Subcutaneous abdominal adipose tissue (tissue), 5 donors: ENCODE measurements at regions not wholly inside any gene's neighbourhood (a gene's known extent, or its start where the extent isn't known, plus 50 kb on each side); places are given as distances from the start of the nearest gene placed in this dataset.

Experiments used
- H3K27ac ChIP-seq: one replicate; pipeline ENCODE4 v1.7.0; 2013; ENCODE audit warnings: low read depth, mild to moderate bottlenecking, inconsistent platforms, low read length, moderate library complexity
- H3K27me3 ChIP-seq, 5 donors: one replicate each; pipeline ENCODE4 v1.7.0; 2013; ENCODE audit warnings: low read length in 5 of 5, inconsistent platforms in 1 of 5; ENCODE audit not compliant: control insufficient read depth in 5 of 5, insufficient read depth in 4 of 5
- H3K36me3 ChIP-seq, 5 donors: one replicate each; pipeline ENCODE4 v1.7.0; 2013; ENCODE audit warnings: low read length in 5 of 5; ENCODE audit not compliant: control insufficient read depth in 5 of 5, insufficient read depth in 5 of 5
- H3K4me1 ChIP-seq, 5 donors: one replicate each; pipeline ENCODE4 v1.7.0; 2013; ENCODE audit warnings: low read length in 5 of 5, mild to moderate bottlenecking in 3 of 5, moderate library complexity in 1 of 5; ENCODE audit not compliant: control insufficient read depth in 5 of 5, insufficient read depth in 5 of 5
- H3K4me3 ChIP-seq, 5 donors: one replicate each; pipeline ENCODE4 v1.7.0; 2013; ENCODE audit warnings: low read length in 5 of 5, low read depth in 1 of 5
- H3K9ac ChIP-seq, 5 donors: one replicate each; pipeline ENCODE4 v1.7.0; 2013; ENCODE audit warnings: low read length in 5 of 5, mild to moderate bottlenecking in 4 of 5, moderate library complexity in 3 of 5
- H3K9me3 ChIP-seq, 5 donors: one replicate each; pipeline ENCODE4 v1.7.0; 2013; ENCODE audit warnings: low read length in 5 of 5; ENCODE audit not compliant: control insufficient read depth in 5 of 5
- donor health status: healthy.
- donor health status: healthy.
- donor health status: healthy.
- donor health status: healthy.
- donor health status: healthy.

DNA sequence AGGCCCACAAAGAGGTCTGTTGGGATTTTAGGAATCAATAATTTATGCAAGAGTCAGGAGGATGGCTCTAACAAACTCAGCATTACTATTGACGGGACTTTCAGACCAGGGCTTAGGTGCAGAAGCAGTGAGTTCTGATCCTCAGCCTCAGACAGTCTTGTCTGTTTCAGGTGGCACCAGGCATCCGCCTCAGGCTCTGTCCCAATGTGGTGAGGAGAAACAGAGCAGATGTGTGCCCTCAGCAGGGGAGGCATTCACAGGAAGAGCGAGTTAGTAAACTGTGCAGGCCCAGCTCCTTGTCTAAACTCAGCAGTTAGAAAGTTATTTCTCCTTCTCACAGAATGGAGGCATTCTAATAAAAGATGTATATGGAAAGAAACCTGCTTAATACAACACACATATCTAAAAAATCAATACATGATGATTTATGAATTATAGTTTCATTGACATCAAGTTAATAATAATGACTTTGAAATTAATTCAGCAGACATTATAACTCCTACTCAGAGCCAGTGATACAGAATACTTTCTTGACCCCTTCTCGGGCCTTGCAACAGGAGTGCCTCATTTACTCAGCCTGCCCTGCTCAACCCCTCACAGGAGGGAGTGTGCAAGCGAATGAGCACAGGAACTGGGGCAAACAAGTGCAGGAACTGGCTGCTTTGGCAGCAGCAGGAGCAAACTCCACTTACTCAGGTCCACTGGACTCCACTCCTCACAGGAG lies 202.8 kb upstream of the SMIM31 start:
- no peak overlapping the region for H3K4me3 ChIP-seq

DNA sequence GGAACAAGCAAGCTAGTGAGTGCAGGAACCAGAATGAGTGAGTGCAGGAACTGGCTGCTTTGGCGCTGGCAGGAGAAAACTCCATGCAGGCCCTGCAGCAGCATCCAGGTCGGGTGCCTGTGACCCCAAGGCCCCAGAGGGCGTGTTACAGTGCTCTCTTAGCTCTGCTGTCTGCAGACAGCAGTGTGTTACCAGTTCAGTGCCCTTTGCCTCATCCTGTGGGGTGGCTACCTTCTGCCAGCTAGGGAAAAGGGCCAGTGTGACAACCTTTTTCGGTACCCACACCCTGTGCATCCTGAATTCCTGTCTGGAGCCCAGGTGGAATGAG lies 202.3 kb upstream of the SMIM31 start:
- peaks cover 0 to 7% (median 6%) of the 10 kb centered on the region in 5 donors for H3K9me3 ChIP-seq
- H3K4me1 ChIP-seq: no peaks in the 10 kb centered on the region
- H3K9ac ChIP-seq: no peak overlapping the region
- H3K4me3 ChIP-seq: no peak overlapping the region
- no peak overlapping the region for H3K27ac ChIP-seq
- H3K36me3 ChIP-seq: no peaks in the 10 kb centered on the region
- no peaks in the 10 kb centered on the region for H3K27me3 ChIP-seq

More for the DNA sequence above, 202.8 kb upstream of the SMIM31 start:
- Histone ChIP-seq H3K36me3 (no peaks in the 10 kb centered on the region), H3K4me1 (no peaks in the 10 kb centered on the region), H3K27ac (no peak overlapping the region), H3K9me3 (peaks cover 0 to 7% (median 6%) of the 10 kb centered on the region in 5 donors), H3K27me3 (no peaks in the 10 kb centered on the region), H3K9ac (no peak overlapping the region)

DNA sequence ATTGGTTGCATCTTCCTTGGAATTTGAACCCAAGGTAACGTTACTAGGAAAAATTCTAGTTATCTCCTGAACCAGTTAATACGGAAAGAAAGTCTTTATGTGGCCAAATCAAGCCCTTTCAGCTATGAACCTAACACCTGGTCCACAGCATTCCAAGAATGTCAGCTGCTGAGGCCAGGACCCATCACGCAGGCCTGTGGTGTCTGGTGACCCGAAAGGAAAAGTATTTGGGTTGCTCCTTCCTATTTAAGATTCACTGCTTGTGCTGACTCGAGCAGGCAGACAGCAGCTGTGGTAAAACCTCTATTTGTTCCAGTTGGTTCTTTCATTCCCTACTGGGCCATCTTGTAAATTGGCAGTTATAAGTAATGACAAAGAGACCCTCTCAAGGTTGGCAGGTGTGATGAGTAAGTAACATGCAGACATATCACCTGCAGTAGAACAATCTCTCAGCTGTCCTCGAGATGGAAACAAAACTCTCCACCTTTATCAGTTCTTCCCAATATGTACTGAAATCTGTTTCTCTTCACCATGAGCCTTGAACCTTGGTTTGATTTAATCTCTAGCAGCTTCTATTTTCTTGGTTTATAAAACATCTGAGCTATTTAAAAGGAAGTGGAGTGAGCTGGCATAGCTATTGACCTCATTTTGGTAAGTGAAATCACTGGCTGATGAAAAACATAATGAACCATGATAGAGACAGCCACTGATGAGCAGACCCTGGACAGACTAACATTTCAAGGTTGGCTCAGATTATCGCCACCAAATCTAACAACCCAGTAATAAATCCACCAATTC lies 182.1 kb upstream of the SMIM31 start:
- H3K27ac ChIP-seq: no peak overlapping the region
- H3K9ac ChIP-seq: no peak overlapping the region
- no peaks in the 10 kb centered on the region for H3K4me1 ChIP-seq
- H3K9me3 ChIP-seq: peaks cover 0 to 4% (median 0%) of the 10 kb centered on the region in 5 donors
- H3K36me3 ChIP-seq: no peaks in the 10 kb centered on the region
- H3K4me3 ChIP-seq: no peak overlapping the region
- H3K27me3 ChIP-seq: no peaks in the 10 kb centered on the region

DNA sequence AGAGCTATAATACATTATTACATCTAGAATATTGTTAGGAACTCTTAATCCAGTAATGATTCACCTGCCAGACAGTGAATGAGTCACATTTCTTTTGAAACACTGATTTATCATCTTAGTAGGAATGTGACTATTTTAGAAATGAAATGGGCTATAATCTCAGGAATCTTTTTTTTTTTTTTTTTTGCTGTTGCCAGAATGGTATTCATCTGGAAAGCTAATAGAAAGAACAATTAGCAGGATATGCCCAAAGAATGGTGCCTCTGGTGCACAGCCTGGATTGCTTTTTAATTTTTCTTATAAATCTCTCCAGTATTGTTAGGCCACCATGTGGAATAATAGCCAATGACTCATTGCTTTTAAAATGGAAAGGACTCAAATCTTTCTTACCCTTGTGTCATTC lies 181.1 kb upstream of the SMIM31 start:
- Histone ChIP-seq H3K4me1 (no peaks in the 10 kb centered on the region), H3K27ac (no peak overlapping the region), H3K9ac (no peak overlapping the region), H3K4me3 (no peak overlapping the region), H3K9me3 (peaks cover 0 to 4% (median 0%) of the 10 kb centered on the region in 5 donors), H3K27me3 (no peaks in the 10 kb centered on the region), H3K36me3 (no peaks in the 10 kb centered on the region)

DNA sequence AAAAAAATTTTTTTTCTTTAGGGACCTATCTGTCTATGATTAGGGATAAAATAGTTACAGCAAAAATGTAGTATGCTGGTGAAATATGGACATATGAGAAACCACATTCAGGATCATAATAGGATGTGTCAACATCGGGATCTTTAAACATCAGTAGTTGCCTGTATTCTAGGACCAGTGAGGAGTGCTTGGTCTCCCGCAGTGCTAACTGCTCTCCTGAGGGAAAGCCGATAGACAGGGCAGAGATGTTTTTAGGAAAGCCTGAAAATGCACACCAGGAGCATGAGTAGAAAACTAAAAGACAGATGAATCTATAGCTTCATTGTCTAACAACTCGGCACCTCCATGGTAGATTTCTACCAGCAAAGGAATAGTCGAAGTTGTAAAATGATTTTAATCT lies 178.1 kb upstream of the SMIM31 start:
- Histone ChIP-seq H3K4me1 (no peaks in the 10 kb centered on the region), H3K9ac (no peak overlapping the region), H3K4me3 (no peak overlapping the region), H3K9me3 (peaks cover 0 to 4% (median 0%) of the 10 kb centered on the region in 5 donors), H3K27ac (no peak overlapping the region), H3K27me3 (no peaks in the 10 kb centered on the region), H3K36me3 (no peaks in the 10 kb centered on the region)

DNA sequence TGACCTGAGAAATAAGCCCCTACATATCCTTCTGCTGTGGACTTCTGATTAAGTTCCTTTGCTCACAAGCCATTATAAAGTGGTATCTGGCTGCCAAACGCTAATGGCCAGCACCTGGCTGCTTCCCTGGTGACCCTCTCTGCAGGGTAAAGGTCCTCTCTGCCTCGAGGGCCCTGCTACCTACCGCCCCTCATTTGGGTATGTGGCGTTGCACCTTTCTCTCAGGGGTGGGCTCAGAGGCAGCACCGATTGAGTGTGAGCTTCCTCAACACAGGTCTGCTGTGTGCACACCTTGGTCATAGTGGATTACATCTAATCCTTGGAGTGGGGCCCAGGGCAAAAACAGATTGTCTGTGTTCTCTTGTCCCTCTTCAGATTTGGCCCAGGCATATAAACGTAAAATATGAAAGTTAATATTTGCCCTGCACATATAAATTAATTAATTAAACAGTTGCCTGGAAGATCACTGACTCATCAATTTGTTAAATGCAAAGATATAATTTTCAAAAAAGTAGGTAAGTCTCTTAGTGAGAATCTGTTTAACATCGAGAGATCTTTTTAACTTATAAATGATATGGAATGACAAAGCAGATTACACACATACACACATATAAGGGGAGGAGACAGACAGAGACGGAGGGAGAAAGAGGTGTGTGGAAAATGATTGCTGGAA lies 174.5 kb upstream of the SMIM31 start:
- Histone ChIP-seq H3K36me3 (no peaks in the 10 kb centered on the region), H3K9ac (no peak overlapping the region), H3K27ac (no peak overlapping the region), H3K4me1 (no peaks in the 10 kb centered on the region), H3K27me3 (no peaks in the 10 kb centered on the region), H3K4me3 (no peak overlapping the region), H3K9me3 (peaks cover 0 to 3% (median 0%) of the 10 kb centered on the region in 5 donors)

DNA sequence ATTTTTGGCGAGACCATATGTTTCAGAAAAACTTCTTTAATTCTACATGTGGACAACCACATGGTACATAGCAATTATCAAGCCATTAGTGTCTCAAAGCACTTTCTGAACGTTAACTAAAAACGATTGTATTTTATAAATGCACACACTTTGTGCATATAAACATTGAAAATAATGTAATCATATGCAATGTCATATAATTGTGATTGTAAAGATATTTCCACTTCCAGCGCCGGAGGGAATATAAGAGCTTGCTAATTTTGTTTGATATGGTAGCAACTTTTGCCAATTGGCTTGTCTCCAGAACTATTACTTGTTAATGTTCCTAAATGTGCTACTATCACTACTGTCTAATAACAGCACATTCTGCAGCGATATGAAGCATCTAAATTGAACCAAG lies 162.3 kb upstream of the SMIM31 start:
- Histone ChIP-seq H3K9ac (no peak overlapping the region), H3K27me3 (no peaks in the 10 kb centered on the region), H3K4me3 (no peak overlapping the region), H3K9me3 (no peaks in the 10 kb centered on the region), H3K36me3 (no peaks in the 10 kb centered on the region), H3K27ac (no peak overlapping the region), H3K4me1 (no peaks in the 10 kb centered on the region)

DNA sequence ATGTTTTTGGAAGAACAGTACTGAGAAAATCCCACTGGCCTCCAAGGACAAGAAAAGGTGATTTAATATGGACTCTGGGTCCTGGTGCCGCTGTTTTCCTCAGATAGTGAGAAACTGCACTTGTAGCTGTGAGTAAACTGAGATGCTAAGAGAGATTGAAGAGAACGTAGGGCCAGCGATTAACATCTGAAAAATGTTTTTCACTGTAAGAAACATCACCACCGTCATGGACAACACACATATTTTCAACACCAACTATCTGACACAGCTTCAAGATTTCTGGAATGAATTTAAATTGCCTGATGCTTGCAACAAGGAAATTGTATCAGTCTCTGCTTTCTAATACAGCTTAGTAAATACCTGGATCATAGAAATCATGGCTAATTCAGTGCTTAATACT lies 158.2 kb upstream of the SMIM31 start:
- no peaks in the 10 kb centered on the region for H3K36me3 ChIP-seq
- no peaks in the 10 kb centered on the region for H3K9me3 ChIP-seq
- no peaks in the 10 kb centered on the region for H3K4me1 ChIP-seq
- H3K9ac ChIP-seq: no peak overlapping the region
- H3K27me3 ChIP-seq: no peaks in the 10 kb centered on the region
- no peak overlapping the region for H3K27ac ChIP-seq
- H3K4me3 ChIP-seq: no peak overlapping the region

DNA sequence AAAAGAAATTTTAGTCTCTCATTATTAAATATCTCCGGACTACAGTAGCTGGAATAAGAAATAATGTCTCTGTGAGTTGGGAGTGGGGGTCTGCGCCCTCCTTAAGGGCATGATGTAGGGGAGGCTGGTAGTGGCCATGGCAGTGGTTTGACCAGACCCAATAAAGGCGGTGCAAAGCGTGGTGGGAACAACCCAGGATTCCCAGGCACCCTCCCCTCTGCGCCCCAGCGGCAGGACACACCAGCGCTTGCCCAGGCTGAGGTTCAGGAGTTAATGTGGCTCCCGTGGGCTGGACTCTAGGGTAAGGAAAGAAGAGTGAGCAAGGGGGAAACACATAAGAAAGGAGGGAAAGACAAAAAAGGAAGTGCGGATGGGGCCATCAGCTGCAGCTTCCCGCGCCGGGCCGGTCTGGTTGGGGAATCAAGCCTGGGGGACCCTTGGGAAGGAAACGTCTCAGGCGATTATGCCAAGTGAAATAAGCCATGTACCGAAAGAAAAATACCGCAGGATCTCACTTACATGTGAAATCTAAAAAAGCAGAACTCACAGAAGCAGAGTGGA lies 157.5 kb upstream of the SMIM31 start:
- no peak overlapping the region for H3K4me3 ChIP-seq
- no peak overlapping the region for H3K27ac ChIP-seq
- no peaks in the 10 kb centered on the region for H3K27me3 ChIP-seq
- H3K9me3 ChIP-seq: no peaks in the 10 kb centered on the region
- H3K36me3 ChIP-seq: no peaks in the 10 kb centered on the region
- no peak overlapping the region for H3K9ac ChIP-seq
- no peaks in the 10 kb centered on the region for H3K4me1 ChIP-seq

DNA sequence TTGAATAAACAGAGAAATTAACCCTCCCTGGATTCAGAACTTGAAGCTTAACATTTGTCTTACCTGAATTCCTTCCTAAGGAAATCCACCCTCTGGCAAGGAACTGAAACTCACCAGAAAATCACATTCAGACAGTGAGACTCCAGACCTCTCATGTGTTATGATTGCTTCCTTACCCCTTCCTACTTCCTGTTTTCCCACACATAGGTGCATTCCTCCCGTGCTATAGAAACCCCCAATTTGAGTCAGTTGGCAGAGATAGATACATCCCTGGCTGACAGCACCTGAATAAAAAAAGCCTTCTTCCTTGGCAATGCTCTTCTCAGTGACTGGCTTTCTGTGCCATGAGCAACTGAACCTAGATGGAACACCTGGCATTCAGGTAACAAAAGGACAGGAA lies 157.0 kb upstream of the SMIM31 start:
- Histone ChIP-seq H3K4me3 (no peak overlapping the region), H3K9ac (no peak overlapping the region), H3K27me3 (no peaks in the 10 kb centered on the region), H3K9me3 (peaks cover 0 to 5% (median 0%) of the 10 kb centered on the region in 5 donors), H3K4me1 (no peaks in the 10 kb centered on the region), H3K27ac (no peak overlapping the region), H3K36me3 (no peaks in the 10 kb centered on the region)
